ENCODE measurements at regions not wholly inside any gene's neighbourhood (a gene's known extent, or its start where the extent isn't known, plus 50 kb on each side); places are given as distances from the start of the nearest gene placed in this dataset.

DNA sequence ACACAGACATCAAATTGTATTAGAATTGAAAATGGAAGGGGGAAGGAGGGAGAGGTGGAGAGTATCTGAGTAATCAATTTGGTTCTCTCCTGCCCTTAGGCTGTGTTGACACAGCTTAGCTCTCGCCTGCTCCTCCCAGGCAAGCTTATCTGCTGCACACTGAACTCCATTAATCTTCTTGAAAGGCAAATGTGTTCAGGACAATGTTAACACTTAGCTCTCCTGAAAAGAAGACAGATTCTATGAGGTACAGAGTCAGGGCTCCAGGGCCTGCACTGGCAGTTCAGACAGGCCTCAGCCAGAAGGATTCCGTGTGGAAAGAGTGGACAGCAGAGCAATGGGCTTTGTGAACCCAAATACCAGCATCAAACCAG is 430.0 kb upstream of the TNP1 start:
- DNase-seq (no peak), ATAC-seq (ENCODE audit: low read depth in 2 of 2) (no peak)
- H3K9me3 Mint-ChIP-seq = peaks cover 0 to 4% (median 2%) of the 10 kb centered on the region in 7 donors
- no peak overlapping the region for H3K4me3 Mint-ChIP-seq
- H3K4me1 Mint-ChIP-seq = no peaks in the 10 kb centered on the region
- peak overlapping the region in 1 of 6 donors; percentile 46 for H3K27ac Mint-ChIP-seq
- peaks cover 0 to 6% of the 10 kb centered on the region in 2 donors for H3K36me3 Mint-ChIP-seq
- peaks cover 25 to 61% (median 35%) of the 10 kb centered on the region in 3 donors for H3K27me3 Mint-ChIP-seq

GRCh38 chr2:217289177-217289906 is 429.5 kb upstream of the TNP1 start:
- Mint-ChIP-seq H3K9me3 (peaks cover 0 to 4% (median 2%) of the 10 kb centered on the region in 7 donors), H3K36me3 (peaks cover 0 to 6% of the 10 kb centered on the region in 2 donors), H3K27me3 (peaks cover 25 to 61% (median 36%) of the 10 kb centered on the region in 3 donors), H3K4me3 (no peak overlapping the region), H3K27ac (no peak overlapping the region), H3K4me1 (no peaks in the 10 kb centered on the region)
- ATAC-seq (ENCODE audit: low read depth in 2 of 2) (no peak), DNase-seq (no peak)

DNA sequence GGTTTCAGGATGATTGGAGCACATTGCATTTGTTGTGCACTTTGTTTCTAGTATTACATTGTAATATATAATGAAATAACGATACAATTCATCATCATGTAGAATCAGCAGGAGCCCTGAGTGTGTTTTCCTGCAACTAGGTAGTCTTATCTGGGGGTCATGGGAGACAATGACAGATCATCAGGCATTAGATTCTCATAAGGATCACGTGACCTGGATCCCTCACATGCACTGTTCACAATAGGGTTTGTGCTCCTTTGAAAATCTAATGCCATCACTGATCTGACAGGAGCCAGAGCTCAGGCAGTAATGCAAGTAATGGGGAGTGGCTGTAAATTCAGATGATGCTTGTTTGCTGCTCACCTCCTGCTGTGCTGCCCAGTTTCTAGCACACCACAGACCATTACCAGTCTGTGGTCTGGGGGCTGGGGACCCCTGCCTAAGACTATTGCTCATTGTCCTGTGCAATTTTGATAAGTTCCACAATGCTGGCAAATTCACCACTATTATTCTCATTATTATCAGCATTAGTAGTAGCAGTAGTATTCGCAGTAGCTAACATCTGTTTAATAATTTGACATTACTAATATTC is 428.7 kb upstream of the TNP1 start:
- H3K27ac Mint-ChIP-seq = no peak overlapping the region
- ATAC-seq (ENCODE audit: low read depth in 2 of 2) (no peak), DNase-seq (no peak)
- H3K27me3 Mint-ChIP-seq = peaks cover 20 to 59% (median 36%) of the 10 kb centered on the region in 3 donors
- no peaks in the 10 kb centered on the region for H3K4me1 Mint-ChIP-seq
- H3K36me3 Mint-ChIP-seq = peaks cover 0 to 6% of the 10 kb centered on the region in 2 donors
- no peak overlapping the region for H3K4me3 Mint-ChIP-seq
- H3K9me3 Mint-ChIP-seq = peaks cover 0 to 4% (median 2%) of the 10 kb centered on the region in 7 donors

DNA sequence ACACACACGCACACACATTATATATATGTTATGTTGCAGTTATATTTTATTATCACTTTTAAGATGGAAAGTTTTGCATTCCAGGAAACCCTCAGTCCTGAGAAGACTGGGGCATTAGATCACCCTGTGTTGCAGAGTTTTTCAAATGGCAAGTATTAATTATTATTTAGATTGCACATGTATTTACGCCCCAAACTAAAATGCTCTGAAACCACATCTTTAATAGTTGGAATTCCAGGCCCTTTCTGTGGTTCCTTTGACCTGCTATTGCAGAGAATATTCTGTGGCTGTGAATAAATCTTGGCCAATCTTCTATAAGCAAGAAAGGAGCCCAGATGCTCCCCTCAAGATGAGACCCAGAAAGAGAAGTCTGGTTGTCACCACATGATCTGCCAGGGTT is 427.0 kb upstream of the TNP1 start:
- DNase-seq (no peak), ATAC-seq (ENCODE audit: low read depth in 2 of 2) (no peak)
- Mint-ChIP-seq H3K36me3 (peaks cover 0 to 6% of the 10 kb centered on the region in 2 donors), H3K27me3 (peaks cover 25 to 49% (median 30%) of the 10 kb centered on the region in 3 donors), H3K4me1 (no peaks in the 10 kb centered on the region), H3K9me3 (peaks cover 0 to 4% (median 0%) of the 10 kb centered on the region in 7 donors), H3K4me3 (no peak overlapping the region), H3K27ac (no peak overlapping the region)

DNA sequence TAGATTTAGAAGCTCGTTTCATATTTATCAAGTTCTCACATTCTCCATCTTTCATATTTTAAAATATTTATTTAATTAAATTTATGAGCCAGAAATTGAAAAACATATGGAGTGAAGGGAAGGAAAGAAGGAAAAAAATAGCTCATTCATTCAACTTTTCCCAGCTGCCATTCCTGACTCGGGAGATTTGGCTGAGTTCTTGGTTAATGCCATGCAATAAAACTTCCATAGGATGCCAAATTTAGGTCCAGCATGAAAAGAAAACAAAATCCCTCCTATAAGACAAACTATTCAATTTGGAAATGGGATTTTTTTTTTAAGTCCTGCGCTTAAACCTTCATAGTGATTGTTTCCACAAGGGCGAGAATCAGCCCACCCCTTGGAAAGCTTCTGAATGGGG is 426.1 kb upstream of the TNP1 start:
- Mint-ChIP-seq H3K27me3 (peaks cover 21 to 44% (median 22%) of the 10 kb centered on the region in 3 donors), H3K27ac (no peak overlapping the region), H3K36me3 (peaks cover 0 to 6% of the 10 kb centered on the region in 2 donors), H3K9me3 (peaks cover 0 to 4% (median 0%) of the 10 kb centered on the region in 7 donors), H3K4me1 (no peaks in the 10 kb centered on the region), H3K4me3 (no peak overlapping the region)
- ATAC-seq (ENCODE audit: low read depth in 2 of 2) (no peak), DNase-seq (no peak)

DNA sequence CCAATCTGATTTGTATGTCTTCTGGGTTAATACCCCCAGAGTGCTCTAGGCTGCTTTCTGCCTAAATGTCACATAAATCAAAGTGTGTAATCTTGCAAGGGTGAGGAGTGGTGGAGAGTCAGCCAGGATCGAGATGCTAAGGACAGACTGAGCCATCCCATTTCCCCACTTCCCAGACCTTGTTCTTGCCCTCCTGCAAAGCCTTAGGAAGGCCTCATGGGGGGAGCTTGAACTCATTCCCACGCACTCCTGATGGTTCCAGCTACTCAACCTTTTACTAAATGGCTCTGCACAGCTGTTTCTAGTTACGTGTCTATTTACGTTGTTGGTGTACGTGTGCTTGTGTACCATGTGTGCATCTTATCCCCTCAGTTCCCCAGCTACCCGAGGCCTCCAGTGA is 423.6 kb upstream of the TNP1 start:
- DNase-seq (no peak), ATAC-seq (ENCODE audit: low read depth in 2 of 2) (no peak)
- peaks cover 0 to 6% of the 10 kb centered on the region in 2 donors for H3K36me3 Mint-ChIP-seq
- H3K4me3 Mint-ChIP-seq = no peak overlapping the region
- H3K27me3 Mint-ChIP-seq = peaks cover 18 to 47% (median 24%) of the 10 kb centered on the region in 3 donors
- H3K9me3 Mint-ChIP-seq = peaks cover 0 to 4% (median 0%) of the 10 kb centered on the region in 7 donors
- no peak overlapping the region for H3K27ac Mint-ChIP-seq
- no peaks in the 10 kb centered on the region for H3K4me1 Mint-ChIP-seq

- Mint-ChIP-seq H3K9me3 (peaks cover 0 to 2% (median 0%) of the 10 kb centered on the region in 7 donors), H3K27me3 (peaks cover 14 to 46% (median 24%) of the 10 kb centered on the region in 3 donors)
- ATAC-seq (ENCODE audit: low read depth in 2 of 2) = no peak
These were observed 422.7 kb upstream of the TNP1 start for GRCh38 chr2:217282531-217282930.

GRCh38 chr2:217279556-217279955 is 419.7 kb upstream of the TNP1 start:
- no peak overlapping the region for H3K4me3 Mint-ChIP-seq
- H3K36me3 Mint-ChIP-seq = no peaks in the 10 kb centered on the region
- DNase-seq (no peak), ATAC-seq (ENCODE audit: low read depth in 2 of 2) (no peak)
- H3K9me3 Mint-ChIP-seq = peaks cover 0 to 2% (median 0%) of the 10 kb centered on the region in 7 donors
- peaks cover 9 to 55% (median 35%) of the 10 kb centered on the region in 3 donors for H3K27me3 Mint-ChIP-seq
- H3K27ac Mint-ChIP-seq = no peak overlapping the region
- no peaks in the 10 kb centered on the region for H3K4me1 Mint-ChIP-seq

More at GRCh38 chr2:217282531-217282930, 422.7 kb upstream of the TNP1 start:
- no peak overlapping the region for H3K27ac Mint-ChIP-seq
- peaks cover 0 to 2% of the 10 kb centered on the region in 2 donors for H3K36me3 Mint-ChIP-seq
- H3K4me3 Mint-ChIP-seq = no peak overlapping the region
- H3K4me1 Mint-ChIP-seq = no peaks in the 10 kb centered on the region
- DNase-seq = no peak

DNA sequence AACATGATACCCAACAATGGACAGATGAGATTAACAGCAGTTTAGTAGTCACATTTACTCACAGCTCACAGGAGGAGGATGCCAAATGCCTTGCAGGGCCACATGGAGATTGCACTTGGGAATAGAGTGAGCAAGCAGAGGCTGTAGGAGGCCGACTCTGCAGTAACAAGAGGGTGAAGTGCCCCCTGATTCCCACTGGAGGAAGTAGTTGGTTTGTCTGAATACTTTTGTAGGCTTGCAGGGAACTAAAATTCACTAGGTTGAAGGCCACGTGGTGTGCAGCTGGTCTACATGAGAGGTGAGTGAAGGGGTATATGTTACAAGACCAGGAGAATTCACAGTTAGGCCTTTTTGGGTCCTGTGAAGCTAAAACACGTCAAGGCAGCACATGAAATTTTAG is 419.3 kb upstream of the TNP1 start:
- Mint-ChIP-seq H3K27me3 (peaks cover 7 to 58% (median 35%) of the 10 kb centered on the region in 3 donors), H3K36me3 (no peaks in the 10 kb centered on the region), H3K9me3 (peaks cover 0 to 2% (median 0%) of the 10 kb centered on the region in 7 donors), H3K27ac (no peak overlapping the region), H3K4me1 (no peaks in the 10 kb centered on the region), H3K4me3 (no peak overlapping the region)
- ATAC-seq (ENCODE audit: low read depth in 2 of 2) (no peak), DNase-seq (no peak)

- peaks cover 0 to 59% (median 32%) of the 10 kb centered on the region in 3 donors for H3K27me3 Mint-ChIP-seq
These were observed 418.0 kb upstream of the TNP1 start for GRCh38 chr2:217277646-217278398.

GRCh38 chr2:217276433-217276832 is 416.6 kb upstream of the TNP1 start:
- no peak for ATAC-seq (ENCODE audit: low read depth in 2 of 2)
- no peak for DNase-seq
- Mint-ChIP-seq H3K27me3 (peaks cover 5 to 61% (median 39%) of the 10 kb centered on the region in 3 donors), H3K9me3 (peaks cover 0 to 1% (median 0%) of the 10 kb centered on the region in 7 donors), H3K4me1 (no peaks in the 10 kb centered on the region), H3K27ac (no peak overlapping the region), H3K4me3 (no peak overlapping the region), H3K36me3 (no peaks in the 10 kb centered on the region)

More at GRCh38 chr2:217277646-217278398, 418.0 kb upstream of the TNP1 start:
- H3K4me3 Mint-ChIP-seq = no peak overlapping the region
- ATAC-seq (ENCODE audit: low read depth in 2 of 2) (no peak), DNase-seq (no peak)
- no peaks in the 10 kb centered on the region for H3K36me3 Mint-ChIP-seq
- peaks cover 0 to 2% (median 0%) of the 10 kb centered on the region in 7 donors for H3K9me3 Mint-ChIP-seq
- no peak overlapping the region for H3K27ac Mint-ChIP-seq
- no peaks in the 10 kb centered on the region for H3K4me1 Mint-ChIP-seq

GRCh38 chr2:217275091-217275490 is 415.2 kb upstream of the TNP1 start:
- no peak overlapping the region for H3K27ac Mint-ChIP-seq
- H3K4me1 Mint-ChIP-seq = no peaks in the 10 kb centered on the region
- ATAC-seq (ENCODE audit: low read depth in 2 of 2) (no peak), DNase-seq (no peak)
- no peaks in the 10 kb centered on the region for H3K36me3 Mint-ChIP-seq
- H3K9me3 Mint-ChIP-seq = peaks cover 0 to 1% (median 0%) of the 10 kb centered on the region in 7 donors
- H3K4me3 Mint-ChIP-seq = no peak overlapping the region
- H3K27me3 Mint-ChIP-seq = peaks cover 11 to 69% (median 47%) of the 10 kb centered on the region in 3 donors

DNA sequence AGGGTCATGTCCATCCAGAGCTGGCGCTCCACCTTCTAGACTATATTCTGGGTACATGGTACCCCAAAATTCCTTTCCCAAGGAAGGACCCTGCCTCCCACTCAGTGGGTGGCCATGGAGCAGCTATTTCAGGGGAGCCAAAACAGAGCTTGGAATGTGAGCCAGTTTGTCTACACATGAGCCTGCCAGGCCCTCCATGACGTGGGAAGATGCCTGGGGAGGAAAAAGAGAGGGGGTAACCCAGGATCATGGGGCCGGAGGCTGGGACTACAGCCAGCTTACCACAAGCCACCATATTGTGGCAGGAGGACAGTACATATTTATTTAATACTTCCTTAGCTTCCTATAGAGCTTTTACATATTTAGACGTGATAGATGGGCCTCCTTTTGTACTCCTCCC is 414.7 kb upstream of the TNP1 start:
- DNase-seq (no peak), ATAC-seq (ENCODE audit: low read depth in 2 of 2) (no peak)
- Mint-ChIP-seq H3K4me1 (no peaks in the 10 kb centered on the region), H3K36me3 (no peaks in the 10 kb centered on the region), H3K9me3 (peaks cover 0 to 1% (median 0%) of the 10 kb centered on the region in 7 donors), H3K27me3 (peaks cover 16 to 66% (median 47%) of the 10 kb centered on the region in 3 donors), H3K4me3 (no peak overlapping the region), H3K27ac (no peak overlapping the region)
